GM12891 (cell line): ENCODE measurements at regions not wholly inside any gene's neighbourhood (a gene's known extent, or its start where the extent isn't known, plus 50 kb on each side); places are given as distances from the start of the nearest gene placed in this dataset.
"Not testable (repeated sequence)": the region's sequence is repeated elsewhere in the genome, so short reads cannot be mapped to it uniquely, and the experiment has no call there.

Source experiments
- PAX5 ChIP-seq: IDR thresholded peaks from 2 replicates; pipeline ENCODE4 v1.6.1; 2011; ENCODE audit warnings: low read length, moderate library complexity, mild to moderate bottlenecking; ENCODE audit not compliant: insufficient read depth, severe bottlenecking
- POLR2A ChIP-seq: IDR thresholded peaks from 2 replicates; pipeline ENCODE4 v1.6.1; 2011; ENCODE audit warnings: low read depth, low read length, control low read depth
- POLR2AphosphoS5 ChIP-seq: IDR thresholded peaks from 2 replicates; pipeline ENCODE4 v1.6.1; 2011; ENCODE audit warnings: low read depth, low read length, control low read depth
- SPI1 ChIP-seq: IDR thresholded peaks from 2 replicates; pipeline ENCODE4 v1.6.1; 2011; ENCODE audit warnings: low read depth, low read length, control low read depth

DNA sequence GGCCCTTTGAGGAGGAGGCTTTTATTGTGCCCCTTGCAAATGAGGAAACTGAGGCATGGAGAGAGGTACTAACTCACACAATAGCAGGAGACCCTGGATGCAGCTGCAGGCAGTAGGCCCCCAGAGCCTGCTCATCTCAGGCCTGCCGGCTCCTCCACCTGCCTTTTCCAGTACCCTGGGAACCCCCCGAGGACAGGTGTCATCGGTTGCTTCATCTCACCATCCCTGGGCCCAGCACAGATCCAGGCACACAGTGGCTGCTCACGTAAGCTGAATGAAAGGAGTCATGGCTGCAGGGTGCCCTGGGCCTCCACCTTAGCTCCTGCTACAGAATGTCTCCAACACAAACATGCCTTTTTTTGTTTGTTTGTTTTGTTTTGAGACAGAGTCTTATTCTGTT is 394.8 kb upstream of the ZNF722 start:
- TF ChIP-seq POLR2AphosphoS5, POLR2A, PAX5, SPI1: not testable (repeated sequence)
